Activated T-helper 1 cell treated with Interleukin-2 at 50 U/mL for 16 hours (primary cell): ENCODE measurements at regions not wholly inside any gene's neighbourhood (a gene's known extent, or its start where the extent isn't known, plus 50 kb on each side); places are given as distances from the start of the nearest gene placed in this dataset.

Source experiments
- DNase-seq: peaks from one replicate; pipeline ENCODE4 v3.0.0-alpha.2; 2020; ENCODE audit warnings: low read depth

DNA sequence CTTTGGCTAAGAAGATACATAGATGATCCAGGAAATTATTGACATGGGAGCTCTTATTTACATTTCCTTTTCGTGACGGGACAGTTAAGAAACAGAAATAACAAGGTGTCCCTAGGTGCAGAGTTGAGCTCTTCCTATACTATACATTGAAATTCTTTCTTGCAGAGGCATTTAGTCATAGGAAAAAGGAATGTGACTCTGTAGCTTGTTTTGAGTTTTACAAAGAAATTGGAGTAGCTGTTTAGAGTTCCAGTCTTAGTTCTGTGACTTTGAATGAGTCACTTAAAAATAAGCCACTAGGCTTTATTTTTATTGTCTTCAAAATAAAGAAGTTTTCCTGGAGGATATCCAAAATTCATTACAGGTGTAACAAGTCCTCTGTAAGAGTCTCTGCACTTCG lies 723.5 kb upstream of the SGO1 start:
- no peak for DNase-seq

DNA sequence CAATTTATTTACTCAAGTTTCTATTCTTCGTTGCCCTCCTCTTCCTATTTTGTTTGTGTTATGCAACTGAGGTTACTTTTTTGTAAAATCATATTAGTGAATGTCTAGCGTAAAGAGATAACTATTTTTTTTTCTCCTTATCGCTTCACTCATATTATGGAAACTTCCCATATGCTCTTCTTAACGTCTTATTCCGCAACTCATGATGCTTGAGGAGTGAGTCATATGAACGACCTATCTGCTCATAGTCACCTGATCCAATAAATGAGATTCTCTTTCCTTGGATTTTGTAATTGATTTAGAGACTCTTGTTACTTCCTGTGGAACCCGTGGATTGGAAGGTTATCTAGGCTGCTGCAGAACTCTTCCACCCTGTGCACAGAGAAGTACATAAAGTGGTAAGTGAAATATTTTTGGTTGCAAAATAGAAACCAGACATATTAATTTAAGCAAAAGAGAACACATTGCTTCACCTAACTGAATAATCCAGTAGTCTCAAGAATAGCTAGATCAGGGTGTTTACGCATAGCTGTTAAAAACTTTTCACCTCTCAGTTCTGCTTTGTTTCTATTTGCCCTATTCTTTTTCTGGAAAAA lies 719.3 kb upstream of the SGO1 start:
- DNase-seq: no peak

- DNase-seq: no peak
These were observed 718.7 kb upstream of the SGO1 start for GRCh38 chr3:20904671-20905070.

GRCh38 chr3:20898962-20899361 lies 713.0 kb upstream of the SGO1 start:
- DNase-seq: no peak

- DNase-seq: no peak
These were observed 704.1 kb upstream of the SGO1 start for GRCh38 chr3:20890111-20890519.

DNA sequence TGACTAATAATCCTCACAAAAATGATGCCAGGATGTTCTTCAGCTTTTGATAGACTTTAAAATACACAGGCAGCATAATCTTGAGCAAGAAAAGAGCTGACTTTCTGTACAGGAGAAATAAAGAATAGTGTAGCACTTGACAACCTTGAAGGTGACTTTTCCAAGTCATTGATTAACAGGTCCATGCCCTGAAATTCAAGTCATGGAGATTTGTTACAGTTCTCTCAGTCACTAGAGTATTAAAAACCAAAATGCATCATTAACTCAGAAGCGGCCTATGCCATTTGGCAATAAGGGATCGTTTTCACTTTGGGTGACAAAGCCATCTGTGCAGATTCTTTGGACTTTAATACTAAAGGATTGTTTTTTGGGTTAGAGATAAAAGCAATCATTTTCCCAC lies 692.7 kb upstream of the SGO1 start:
- no peak for DNase-seq

DNA sequence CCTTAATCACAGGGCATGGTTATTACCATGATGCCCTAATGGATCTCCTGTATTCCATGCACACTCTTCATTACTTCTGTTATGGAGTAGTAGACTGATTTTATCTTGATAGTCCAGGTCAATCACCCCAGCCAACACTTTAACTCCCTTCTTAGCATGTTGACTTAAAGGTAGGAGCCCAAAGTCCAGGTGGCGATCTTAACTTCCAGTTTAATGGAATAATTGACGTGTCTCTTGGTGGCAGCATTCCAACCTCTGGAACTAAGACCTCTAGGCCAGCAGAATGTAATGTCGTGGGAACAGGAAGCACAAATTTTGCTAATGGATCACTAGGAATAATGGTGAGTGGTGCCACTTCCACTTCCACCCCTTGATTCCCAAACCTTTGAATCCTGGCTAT lies 687.2 kb upstream of the SGO1 start:
- DNase-seq: no peak

GRCh38 chr3:20870106-20870899 lies 684.3 kb upstream of the SGO1 start:
- no peak for DNase-seq

GRCh38 chr3:20865803-20866202 lies 679.8 kb upstream of the SGO1 start:
- no peak for DNase-seq

DNA sequence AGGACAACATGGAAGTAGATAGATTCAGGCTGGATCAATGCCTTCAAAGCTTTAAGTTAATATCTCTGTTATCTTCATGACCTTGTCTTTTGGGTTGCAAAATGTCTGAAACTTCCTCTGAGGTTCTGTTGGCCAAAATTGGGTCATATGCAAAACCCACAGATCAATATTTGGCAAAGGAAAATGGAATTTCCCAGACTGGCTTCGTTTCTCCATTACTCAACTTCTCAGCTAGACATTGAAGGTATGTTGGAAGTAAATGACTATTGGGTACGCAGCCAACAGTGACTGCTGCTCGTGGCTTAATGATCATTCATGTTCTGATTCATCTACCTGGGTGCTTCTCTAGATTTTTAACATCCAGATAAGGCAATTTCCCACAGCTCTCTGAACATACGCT lies 675.4 kb upstream of the SGO1 start:
- DNase-seq: no peak

DNA sequence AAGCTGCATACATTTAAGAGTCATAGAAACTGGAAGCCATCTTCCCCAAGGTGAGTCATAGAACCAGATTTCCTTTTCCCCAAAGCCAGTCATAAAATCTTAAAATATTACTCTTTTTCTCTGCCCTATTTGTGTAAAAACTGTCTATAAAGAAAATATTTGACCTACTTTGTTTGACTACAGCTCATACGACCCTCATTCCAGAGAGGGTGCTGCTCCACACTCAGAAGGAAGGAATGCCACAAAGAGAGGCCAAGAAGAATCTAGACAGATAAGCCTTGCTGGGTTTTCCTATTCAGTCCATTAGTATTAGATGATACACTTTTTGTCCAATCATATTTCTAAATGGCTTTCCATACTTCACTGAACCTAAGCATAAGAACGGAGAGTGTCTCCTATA lies 671.6 kb upstream of the SGO1 start:
- no peak for DNase-seq

DNA sequence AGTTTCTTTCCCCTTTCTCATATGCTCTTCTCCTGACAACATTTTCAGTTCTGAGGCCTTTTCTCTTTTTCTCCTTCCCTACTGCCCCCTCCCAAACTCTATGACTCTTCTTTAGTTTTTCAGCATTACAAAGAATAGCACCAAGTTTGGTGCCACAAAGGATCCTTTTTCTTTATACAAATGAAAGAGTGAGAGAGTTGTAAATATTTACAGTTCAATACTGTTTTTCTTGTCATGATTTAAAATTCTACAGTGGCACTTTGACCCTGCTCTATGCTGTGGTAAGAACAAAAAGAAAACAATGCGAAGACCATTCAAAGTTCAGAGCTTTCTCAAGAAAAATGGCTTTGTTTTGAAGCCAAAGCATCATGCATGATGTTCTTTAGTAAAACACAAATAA lies 667.9 kb upstream of the SGO1 start:
- DNase-seq: no peak

- DNase-seq: no peak
These were observed 666.7 kb upstream of the SGO1 start for GRCh38 chr3:20852712-20853111.

DNA sequence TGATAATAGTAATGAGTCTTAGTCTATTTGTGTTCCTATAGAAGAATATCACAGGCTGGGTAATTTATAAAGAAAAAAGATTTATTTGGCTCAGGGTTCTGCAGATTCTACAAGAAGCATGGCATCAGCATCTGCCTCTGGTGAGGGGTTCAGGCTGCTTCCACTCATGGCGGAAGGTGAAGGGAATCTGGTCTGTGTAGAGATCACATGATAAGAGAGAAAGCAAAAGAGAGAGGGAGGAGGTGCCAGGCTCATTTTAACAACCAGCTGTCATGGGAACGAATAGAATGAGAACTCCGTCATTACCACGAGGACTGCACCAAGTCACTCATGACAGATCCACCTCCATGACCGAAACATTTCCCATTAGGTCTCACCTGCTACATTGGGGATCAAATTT lies 664.0 kb upstream of the SGO1 start:
- DNase-seq: no peak

GRCh38 chr3:20846832-20847231 lies 660.8 kb upstream of the SGO1 start:
- no peak for DNase-seq

- no peak for DNase-seq
These were observed 660.1 kb upstream of the SGO1 start for GRCh38 chr3:20846066-20846465.

DNA sequence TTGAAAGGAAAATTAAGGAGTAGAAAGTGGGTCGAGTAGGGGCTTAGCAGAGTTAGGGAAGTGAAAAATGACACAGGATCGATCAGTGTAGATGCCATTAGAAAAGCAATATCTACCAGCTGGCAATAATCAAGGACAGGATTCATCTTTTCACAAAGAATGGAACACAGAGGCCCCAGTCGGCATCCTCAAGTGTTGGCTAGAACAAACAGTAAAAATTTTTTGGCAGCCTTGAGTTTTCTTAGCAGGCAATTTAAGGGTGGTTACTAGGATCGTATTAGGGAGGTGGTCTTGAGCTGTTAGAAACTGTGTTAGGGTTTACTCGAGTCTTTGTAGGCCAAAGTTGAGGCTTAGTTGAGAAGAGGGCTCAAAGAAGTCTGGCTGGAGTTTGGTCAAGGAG lies 658.8 kb upstream of the SGO1 start:
- no peak for DNase-seq

- no peak for DNase-seq
These were observed 656.8 kb upstream of the SGO1 start for GRCh38 chr3:20842594-20843436.

DNA sequence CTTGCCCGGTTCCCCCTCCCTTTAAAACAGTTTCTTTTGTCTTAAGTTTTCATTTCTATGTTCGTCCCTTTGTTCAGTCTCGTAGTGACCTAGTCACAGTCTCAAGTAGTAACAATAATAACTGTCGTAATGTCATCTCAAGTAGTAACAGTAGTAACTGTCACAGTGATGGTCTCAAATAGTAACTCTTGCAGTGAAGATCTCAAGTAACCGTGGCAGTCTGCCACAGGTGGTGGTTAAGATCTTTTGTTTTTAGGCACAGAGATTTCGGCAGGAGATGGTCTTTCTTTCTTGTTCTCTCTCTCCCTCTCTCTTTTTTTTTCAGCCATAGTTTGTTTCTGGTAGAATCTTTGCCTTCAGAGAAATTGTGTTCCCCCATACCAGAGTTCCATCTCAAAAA lies 656.0 kb upstream of the SGO1 start:
- DNase-seq: no peak

GRCh38 chr3:20837676-20838302 lies 651.8 kb upstream of the SGO1 start:
- no peak for DNase-seq

DNA sequence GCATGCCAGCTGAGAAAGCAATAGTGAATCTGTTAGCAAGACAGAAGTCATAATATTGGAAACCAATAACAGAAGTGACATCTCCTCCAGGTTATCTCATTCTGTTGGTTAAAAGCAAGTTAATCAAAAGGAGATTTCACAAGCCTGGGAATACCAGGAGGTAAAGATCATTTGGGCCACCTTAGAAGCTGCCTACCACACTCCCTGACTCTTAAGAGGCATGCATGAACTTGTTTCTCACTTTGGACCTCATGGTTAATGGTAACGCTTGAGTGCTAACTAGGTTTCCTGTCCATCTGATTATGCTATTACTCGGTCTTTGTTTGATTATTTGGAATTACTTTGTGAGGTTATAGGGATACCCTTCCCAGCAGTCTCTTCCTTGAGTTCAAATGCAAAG lies 650.8 kb upstream of the SGO1 start:
- DNase-seq: no peak

- no peak for DNase-seq
These were observed 647.0 kb upstream of the SGO1 start for GRCh38 chr3:20832963-20833362.

- no peak for DNase-seq
These were observed 636.2 kb upstream of the SGO1 start for GRCh38 chr3:20822251-20822650.
